Epithelial cell of proximal tubule (primary cell): ENCODE measurements at regions not wholly inside any gene's neighbourhood (a gene's known extent, or its start where the extent isn't known, plus 50 kb on each side); places are given as distances from the start of the nearest gene placed in this dataset.

Experiments
- DNase-seq: peaks from one replicate; pipeline ENCODE4 v3.0.0-alpha.2; 2011; ENCODE audit warnings: low read depth
- H3K4me3 ChIP-seq: 2 replicates; pipeline ENCODE4 v1.5.1; 2011; ENCODE audit warnings: low read depth, mild to moderate bottlenecking, low read length
- TF ChIP-seq, protein P1 (sequence below): conservative IDR thresholded peaks from 2 replicates; pipeline ENCODE4 v1.5.1; 2012; ENCODE audit warnings: low read depth, mild to moderate bottlenecking, low read length

GRCh38 chr12:93060666-93061472, 131.8 kb upstream of the EEA1 start:
- no peak overlapping the region for H3K4me3 ChIP-seq
- TF ChIP-seq, protein P1, sequence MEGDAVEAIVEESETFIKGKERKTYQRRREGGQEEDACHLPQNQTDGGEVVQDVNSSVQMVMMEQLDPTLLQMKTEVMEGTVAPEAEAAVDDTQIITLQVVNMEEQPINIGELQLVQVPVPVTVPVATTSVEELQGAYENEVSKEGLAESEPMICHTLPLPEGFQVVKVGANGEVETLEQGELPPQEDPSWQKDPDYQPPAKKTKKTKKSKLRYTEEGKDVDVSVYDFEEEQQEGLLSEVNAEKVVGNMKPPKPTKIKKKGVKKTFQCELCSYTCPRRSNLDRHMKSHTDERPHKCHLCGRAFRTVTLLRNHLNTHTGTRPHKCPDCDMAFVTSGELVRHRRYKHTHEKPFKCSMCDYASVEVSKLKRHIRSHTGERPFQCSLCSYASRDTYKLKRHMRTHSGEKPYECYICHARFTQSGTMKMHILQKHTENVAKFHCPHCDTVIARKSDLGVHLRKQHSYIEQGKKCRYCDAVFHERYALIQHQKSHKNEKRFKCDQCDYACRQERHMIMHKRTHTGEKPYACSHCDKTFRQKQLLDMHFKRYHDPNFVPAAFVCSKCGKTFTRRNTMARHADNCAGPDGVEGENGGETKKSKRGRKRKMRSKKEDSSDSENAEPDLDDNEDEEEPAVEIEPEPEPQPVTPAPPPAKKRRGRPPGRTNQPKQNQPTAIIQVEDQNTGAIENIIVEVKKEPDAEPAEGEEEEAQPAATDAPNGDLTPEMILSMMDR: no peak
- DNase-seq: no peak

GRCh38 chr12:93061473-93062419, 132.7 kb upstream of the EEA1 start:
- TF ChIP-seq, protein P1: no peak
- no peak for DNase-seq
- H3K4me3 ChIP-seq: no peak overlapping the region

DNA sequence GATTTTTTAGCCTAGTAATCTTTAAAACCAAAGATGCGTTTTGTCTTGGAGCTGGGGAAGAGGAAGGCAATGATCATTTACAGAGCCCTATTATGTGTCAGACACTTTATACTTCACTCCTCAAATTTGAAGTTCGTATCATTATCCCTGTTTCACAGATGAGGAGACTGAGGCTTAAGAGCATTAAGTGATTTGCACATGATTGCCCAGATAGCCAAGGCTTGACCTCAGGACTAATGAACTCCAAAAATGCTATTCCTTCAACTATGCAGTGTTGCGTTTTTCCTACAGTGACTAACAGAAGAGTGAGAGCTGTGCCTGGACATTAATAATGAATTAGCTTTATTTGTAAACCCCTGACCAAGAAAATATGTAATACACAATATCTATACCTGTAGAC, 136.8 kb upstream of the EEA1 start:
- DNase-seq: no peak

GRCh38 chr12:93072340-93072739, 143.2 kb upstream of the EEA1 start:
- DNase-seq: no peak
- H3K4me3 ChIP-seq: no peak overlapping the region
- TF ChIP-seq, protein P1: no peak

More for the DNA sequence above, 136.8 kb upstream of the EEA1 start:
- TF ChIP-seq, protein P1: no peak
- H3K4me3 ChIP-seq: no peak overlapping the region

DNA sequence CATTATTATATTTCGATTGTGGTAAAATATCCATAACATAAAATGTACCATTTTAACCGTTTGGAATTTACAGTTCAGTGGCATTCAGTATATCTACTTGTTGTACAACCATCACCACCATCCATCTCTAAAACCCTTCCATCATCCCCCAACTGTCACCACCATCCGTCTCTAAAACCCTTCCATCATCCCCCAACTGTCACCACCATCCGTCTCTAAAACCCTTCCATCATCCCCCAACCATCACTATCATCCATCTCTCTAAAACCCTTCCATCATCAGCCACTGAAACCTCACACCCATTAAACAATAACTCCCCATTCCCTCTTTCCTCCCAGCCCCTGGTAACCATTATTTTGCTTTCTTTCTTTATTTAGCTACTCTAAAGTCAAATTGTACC, 144.2 kb upstream of the EEA1 start:
- no peak overlapping the region for H3K4me3 ChIP-seq
- TF ChIP-seq, protein P1: no peak
- DNase-seq: no peak

DNA sequence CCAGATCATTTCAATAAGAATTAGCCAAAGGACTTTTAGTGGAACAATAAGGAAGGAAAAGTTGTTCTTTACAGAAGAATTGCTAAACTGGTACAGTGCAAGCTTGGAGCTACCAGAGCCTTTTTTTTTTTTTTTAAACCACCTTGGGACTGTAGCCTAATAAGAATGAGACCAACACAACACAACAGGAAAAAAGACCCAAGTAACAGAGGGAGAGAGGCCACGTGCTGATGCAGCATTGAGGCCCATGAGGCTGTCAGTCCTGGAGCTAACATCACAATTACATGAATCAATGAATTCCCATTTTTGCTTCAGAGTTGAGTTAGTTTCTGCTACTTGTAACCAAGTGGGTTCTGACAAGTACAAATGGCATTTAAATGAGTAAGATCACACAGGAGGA, 149.0 kb upstream of the EEA1 start:
- no peak for DNase-seq
- no peak overlapping the region for H3K4me3 ChIP-seq
- TF ChIP-seq, protein P1: no peak
